PFSK-1 (cell line): ENCODE measurements at regions not wholly inside any gene's neighbourhood (a gene's known extent, or its start where the extent isn't known, plus 50 kb on each side); places are given as distances from the start of the nearest gene placed in this dataset.

Source experiments
- POLR2AphosphoS5 ChIP-seq: IDR thresholded peaks from 2 replicates; pipeline ENCODE4 v1.6.1; 2012; ENCODE audit warnings: low read depth, mild to moderate bottlenecking, control low read depth, low read length, moderate library complexity
- TAF1 ChIP-seq: IDR thresholded peaks from 2 replicates; pipeline ENCODE4 v1.6.1; 2012; ENCODE audit warnings: low read length, control low read depth, borderline replicate concordance; ENCODE audit not compliant: insufficient read depth

GRCh38 chr5:158304607-158305006 lies 445.7 kb upstream of the CLINT1 start:
- no peak for TF ChIP-seq TAF1
- TF ChIP-seq POLR2AphosphoS5 = no peak
